Cerebellar nuclear complex (tissue), 1 donor: ENCODE measurements at regions not wholly inside any gene's neighbourhood (a gene's known extent, or its start where the extent isn't known, plus 50 kb on each side); places are given as distances from the start of the nearest gene placed in this dataset.
"Not testable (repeated sequence)": the region's sequence is repeated elsewhere in the genome, so short reads cannot be mapped to it uniquely, and the experiment has no call there.

Experiments
- DNase-seq, 2 experiments: peaks; one replicate each; lab custom pipeline; 2025; lab: John Stamatoyannopoulos, UW

DNA sequence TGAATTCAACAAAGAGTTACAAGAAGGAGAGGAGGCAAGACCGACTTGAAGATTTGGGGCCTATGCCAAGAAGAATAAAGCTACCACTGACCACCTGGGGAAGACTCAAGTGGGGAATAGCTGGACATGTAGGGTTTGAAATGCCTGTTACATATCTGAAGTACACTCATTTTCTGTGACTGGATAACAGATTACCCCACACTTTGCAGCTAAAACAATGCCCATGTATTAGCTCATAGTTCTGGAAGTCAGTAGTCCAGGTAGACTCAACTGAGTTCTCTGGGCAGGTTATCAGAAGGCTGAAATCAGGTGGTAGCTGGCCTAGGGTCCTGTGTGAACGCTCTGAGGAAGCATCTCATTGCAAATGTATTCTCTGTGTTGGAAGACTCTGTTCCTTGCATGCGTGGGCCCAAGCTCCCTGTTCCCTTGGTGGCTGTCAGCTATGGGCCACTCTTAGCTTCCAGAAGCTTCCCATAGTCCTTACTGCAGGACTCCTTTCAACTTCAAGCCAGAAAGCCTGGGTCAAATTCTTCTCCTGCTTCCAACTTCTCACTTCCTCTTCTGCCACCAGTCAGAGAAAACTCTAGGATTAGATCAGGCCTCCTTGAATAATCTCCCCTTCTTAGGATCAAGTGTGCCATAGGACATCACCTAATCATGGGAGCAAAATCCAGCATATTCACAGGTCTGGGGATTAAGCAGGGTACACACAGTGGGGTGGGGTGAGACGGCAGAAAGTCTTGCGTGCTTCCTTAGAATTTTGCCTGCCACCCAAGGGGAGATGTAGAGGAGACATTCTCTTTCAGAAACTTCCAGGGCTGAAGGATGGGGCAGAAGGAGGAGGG, 187.8 kb downstream of the SHQ1 start:
- no peak for DNase-seq

DNA sequence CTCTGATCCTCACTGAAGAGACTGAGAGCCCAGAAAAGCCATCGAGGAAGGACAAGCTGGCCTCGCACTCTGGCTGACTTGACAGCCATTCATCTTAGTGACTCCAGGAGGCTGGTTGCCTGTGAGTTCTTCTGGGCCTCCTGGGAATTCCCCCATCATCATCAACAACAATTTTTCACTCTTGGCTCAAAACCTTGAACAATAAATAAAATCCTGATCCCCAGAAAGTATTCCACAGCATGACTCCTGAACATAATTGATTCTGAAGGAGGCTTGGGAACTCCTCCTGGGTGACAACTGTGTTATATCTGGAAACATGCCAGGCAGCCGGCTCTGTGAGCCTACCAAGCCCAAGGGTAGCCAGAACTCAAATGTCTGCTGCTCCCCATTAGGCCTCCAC, 188.6 kb downstream of the SHQ1 start:
- no peak for DNase-seq

DNA sequence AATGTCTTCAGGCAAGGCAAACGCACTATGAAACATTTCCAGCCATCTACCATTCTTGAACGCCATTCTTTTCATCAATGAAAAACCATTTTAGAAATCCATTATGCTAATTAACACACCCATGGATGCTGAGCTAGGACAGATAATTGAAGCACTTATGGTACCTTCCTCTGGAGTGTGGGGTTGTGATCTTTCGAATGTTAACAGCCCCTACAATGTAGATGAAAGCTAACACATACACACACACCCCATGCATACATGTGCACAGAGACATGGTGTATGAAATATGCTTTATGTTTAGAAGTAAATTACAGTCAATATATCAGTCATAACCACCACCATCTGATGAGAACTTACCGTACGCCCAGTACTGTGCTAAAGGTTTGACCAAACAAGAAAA, 189.1 kb downstream of the SHQ1 start:
- DNase-seq = no peak

DNA sequence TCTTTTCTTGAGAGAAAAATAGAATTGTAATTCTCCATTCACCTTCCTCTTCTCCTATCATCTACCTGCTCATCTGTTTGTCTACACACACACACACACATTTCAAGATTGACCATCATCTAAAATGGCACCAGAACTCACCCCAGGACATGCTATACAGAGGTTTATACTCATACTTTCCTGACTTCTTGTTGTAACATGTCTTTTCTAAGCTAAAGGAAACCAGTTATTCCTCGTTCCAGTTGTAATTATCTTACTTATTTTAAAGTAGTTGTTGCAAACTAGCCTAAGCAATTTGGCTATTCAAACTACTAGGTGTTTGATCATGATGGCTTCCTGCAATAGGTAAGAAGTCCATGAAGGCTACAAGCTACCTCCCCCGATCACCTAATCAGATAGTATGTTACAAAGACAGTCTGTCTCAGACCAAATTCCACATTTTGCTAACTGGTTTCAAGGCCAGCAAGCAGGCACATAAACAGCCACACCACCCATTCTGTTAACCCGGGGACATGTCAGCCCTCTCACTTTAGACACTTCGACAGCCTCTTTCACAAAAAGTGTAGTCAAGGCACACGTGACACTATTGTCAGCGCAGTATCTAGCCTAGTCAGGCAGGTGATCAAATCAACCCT, 189.7 kb downstream of the SHQ1 start:
- DNase-seq = no peak

DNA sequence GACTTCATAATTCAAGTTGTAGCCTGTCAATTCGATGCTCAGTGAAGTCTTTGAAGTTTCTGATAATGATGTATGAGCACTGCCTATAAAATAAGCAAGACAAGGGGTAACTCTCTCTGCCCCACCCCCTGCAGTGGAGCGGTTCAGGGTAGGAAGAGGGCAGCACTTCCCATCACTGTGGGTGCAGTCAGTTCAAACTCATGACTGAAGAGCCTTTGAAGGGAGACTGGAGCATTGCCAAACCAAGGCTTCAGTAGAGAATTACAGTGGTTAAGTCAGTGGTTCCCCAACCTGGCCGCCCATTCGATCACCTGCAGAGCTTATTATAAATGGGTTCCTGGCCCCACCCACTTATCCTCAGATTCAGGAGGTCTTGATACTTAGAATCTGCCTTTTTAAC, 190.6 kb downstream of the SHQ1 start:
- DNase-seq = no peak

DNA sequence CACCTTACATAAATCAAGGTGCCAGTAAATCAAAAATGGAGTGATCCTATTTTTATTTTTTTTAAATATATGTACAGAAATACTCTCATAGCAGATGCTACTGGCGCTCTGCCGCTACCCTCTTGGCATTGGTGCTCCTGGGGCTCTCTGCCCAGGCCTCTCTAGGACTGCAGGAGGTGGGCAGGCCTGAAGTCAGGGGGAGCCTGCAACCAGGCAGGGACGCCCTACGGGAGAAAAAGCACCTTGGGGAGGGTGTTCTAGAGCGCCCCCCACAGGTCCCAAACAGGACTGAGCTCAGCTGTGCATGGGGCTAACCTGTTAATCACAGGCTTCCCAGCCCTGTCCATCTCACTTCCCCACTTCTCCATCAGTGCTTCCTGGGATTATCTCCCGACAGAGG, 192.5 kb downstream of the SHQ1 start:
- DNase-seq = no peak

DNA sequence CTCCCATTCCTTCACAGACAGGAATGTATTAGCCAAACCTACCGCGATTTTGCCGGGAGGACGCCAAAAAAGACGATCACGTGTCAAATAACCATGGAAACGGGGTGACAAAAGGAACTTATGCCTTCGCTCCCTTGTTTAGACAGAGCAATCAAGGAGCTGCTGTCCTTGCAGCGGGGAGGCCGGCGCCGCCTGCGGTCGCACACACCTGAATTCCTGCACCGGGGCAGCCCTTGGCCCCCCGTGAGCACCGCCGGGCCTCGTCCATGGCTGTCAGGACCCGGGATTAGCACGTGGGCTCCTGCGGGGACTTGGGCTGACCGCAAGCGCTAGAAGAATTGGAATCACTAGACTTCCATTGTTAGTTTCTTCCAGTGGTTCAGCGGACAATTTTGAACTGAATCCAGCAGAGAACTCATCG, 193.1 kb downstream of the SHQ1 start:
- peak in 1 of 2 experiments; percentile 3 for DNase-seq

DNA sequence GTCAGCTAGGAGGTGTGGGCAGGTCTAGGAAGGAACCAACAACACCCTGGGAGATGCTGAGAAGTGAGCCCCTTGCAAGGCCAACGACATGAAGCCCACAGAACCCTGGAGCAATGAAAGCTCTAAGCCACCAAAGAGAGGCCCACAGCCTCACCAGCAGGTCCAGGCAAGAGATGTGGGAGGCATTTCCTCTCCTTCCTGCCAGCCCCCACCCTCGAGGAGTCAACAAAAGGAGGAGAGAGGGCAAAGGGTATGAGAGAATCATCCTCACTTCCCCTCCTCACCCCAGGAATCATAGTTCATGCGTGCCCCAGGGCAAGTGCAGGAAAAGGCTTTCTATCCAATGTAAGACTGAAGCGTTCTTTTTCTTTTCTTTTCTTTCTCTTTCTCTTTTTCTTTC, 195.8 kb downstream of the SHQ1 start:
- no peak for DNase-seq

DNA sequence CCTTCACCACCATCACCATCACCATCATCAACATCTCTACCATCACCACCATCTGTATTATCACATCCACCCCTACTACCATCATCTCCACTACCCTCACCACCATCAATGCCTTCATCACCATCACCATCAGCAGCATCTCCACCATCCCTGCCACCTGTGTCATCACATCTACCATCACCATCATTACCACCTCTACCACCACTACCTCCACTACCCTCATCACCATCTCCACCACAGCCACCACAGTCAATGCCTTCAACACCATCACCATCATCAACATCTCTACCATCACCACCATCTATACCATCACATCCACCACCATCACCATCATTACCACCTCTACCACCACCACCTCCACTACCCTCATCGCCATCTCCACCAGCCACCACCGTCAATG, 196.7 kb downstream of the SHQ1 start:
- DNase-seq = no peak

DNA sequence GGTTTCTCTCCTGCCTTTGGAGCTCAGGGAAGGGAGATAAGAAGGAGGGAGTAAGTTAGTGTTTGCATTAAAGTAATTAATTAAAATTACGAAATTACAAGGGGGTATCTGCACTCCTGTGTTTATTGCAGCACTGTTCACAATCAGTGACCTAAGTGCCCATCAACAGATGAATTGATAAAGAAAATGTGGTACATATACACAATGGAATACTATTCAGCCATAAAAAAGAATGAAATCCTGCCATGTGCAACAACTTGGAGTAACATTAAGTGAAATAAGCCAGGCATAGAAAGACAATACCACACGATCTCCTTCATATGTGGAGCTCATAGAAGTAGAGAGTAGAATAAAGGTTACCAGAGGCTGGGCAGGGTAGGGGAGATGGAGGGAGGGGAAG, 202.0 kb downstream of the SHQ1 start:
- DNase-seq = no peak

DNA sequence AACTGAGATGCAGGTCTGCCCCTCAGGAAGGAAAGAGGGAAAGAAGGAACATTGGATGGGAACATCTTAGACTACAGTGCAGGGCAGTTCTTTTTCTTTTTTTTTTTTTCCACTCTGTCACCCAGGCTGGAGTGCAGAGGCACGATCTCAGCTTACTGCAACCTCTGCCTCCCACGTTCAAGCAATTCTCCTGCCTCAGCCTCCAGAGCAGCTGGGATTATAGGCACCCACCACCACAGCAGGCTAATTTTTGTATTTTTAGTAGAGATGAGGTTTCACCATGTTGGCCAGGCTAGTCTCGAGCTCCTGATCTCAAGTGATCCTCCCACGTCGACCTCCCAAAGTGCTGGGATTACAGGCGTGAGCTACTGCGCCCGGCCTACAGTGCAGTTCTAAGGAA, 204.6 kb downstream of the SHQ1 start:
- not testable (repeated sequence) for DNase-seq

DNA sequence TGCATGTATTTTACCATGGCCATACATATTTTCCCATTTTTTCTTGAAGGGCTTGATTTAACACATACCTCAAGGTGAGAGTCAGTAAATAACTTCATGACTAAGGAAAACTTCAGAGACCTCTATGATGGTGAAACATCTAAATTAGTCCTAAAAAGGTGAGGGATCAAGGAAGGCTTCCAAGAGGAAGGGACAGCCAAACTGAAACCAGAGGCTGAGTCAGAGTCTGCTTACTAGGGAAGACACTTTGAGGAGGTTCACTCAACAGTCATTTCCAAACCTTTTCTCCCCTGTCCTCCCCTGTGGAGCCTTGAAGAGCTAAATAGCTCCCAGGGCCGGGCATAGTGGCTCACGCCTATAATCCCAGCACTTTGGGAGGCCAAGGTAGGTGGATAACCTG, 206.6 kb downstream of the SHQ1 start:
- no peak for DNase-seq

DNA sequence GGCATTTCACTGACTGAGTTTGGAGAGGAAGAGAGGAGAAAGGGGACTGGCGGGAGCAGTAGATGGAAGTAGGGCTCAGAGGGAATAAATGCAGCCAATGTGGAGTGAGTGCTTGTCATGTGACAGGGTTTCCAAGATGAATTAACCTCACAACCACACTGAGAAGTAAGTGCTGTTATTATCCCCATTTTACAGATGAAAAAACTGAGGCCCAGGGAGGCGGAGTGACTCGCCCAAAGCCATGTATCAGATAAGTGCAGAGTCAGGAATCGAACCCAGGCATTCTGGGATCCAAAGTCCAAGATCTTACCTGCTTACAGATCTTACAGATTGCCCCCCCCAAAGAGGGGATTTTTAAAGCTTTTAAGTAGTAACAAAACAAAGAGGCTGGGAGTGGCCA, 207.2 kb downstream of the SHQ1 start:
- DNase-seq = no peak

DNA sequence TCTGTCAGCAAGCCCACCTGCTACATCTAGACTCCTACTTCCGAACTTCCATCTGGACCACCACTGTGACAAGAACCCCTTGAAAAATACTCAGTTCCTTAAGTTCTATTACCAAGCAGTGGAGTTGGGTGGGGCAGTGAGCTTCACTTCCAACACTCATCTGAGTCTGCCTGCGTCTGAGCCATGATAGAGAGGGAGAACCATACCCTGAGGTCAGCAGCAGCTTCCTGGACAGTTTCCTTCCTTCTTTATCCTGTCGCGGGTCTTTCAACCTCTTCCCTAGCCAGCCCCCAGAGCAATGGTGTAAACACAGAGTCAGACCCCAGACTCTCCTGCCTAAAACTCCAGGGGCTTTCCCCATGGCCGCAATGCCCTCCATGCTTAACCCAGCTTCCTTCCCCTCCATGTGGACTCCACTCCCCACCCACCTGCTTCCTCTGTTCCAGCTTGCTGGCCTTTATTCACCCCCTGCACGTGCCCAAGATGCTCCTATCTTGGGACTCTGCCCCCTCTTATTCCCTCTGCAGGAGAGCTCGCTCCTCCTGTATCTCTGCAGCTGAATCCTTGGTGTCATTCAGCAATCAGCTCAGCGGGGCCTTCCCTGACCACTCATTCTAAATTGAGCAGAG, 211.2 kb downstream of the SHQ1 start:
- no peak for DNase-seq

DNA sequence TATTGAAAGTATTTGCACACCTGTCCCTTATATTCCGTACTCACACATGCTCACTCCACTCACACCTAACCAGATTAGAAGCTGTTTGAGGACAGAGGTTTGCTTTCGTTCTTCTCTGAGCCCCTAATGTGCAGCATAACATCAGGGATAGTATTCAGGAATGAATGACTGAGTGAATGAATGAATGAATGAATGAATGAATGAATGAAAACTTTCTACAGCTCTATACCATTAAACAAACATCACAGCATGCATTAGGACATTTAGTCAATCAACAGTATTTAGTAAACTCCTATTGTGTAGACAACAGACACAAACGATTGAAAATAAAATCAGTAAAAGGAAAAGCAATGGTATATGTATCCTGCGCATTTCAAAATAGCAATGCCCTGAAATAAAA, 212.7 kb downstream of the SHQ1 start:
- no peak for DNase-seq

DNA sequence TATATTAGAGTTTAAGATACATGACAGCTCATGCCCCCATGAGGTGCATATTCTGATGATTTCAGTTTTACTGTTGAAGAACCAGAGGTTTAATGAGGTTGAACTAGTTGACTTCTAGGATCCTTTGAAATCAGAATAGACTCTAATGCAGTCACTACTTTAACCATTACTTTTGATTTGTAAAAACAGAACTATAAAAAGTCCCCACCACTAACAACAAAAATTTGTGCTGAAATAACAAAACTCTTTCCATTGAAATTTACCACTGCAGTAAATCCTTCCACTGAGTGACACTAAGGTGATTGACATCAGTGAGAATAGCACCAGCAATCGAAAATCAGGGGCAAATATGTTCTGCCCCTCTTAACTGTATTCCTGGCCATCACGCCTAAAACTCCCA, 214.1 kb downstream of the SHQ1 start:
- DNase-seq = no peak

DNA sequence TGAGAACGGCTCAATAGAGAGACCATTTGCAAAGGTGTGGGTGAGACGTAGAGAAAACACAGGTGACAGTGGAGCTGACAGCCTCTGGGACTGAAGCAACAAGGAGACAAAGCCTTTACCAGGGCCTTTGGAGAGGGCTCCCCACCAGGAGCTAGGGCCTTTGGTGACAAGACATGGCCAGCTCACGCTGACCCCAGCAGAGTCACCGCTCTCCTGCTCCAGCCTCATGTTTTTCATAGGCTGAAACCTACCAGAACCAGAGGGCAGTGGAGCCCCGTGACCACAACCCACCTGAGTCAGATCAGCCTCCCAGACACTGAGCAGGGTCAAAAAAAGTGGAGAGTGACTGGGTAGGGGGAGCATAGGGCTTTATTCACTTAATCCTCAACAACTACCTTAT, 214.7 kb downstream of the SHQ1 start:
- no peak for DNase-seq

DNA sequence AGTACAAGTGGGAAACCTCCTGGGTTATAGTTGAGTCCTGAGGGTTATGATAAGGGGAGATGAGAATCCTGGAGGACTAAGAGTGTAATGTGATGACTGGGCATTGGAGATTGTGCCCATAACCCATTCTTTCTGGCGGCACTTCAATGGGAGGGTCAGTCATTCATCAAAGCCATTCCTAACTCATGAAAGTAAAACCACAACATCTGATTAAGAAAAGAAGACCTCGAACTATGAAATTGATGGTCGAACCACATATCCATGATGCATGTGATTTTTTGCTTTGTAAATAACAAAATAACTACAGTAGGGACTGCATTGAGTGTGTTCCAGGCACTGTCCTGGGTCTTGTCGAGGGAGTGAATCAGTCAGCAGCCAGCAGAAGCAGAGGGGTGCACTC, 215.1 kb downstream of the SHQ1 start:
- DNase-seq = no peak

DNA sequence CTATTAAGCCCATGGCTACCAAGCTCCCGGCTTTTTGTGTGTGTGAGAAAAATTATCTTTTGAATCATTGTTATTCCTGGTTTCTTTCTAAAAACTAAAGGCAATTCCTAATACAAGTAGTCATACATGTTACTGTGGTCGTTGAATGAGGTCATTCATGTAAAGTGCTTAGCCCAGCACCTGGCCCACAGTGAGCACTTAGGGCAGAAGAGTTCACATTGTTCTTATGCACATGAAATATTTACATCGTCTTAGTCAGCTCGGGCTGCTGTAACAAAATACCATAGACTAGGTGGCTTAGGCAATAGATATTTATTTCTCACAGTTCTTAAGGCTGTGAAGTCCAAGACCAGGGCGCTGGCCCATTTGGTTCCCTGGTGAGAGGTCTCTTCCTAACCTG, 216.1 kb downstream of the SHQ1 start:
- DNase-seq = no peak

DNA sequence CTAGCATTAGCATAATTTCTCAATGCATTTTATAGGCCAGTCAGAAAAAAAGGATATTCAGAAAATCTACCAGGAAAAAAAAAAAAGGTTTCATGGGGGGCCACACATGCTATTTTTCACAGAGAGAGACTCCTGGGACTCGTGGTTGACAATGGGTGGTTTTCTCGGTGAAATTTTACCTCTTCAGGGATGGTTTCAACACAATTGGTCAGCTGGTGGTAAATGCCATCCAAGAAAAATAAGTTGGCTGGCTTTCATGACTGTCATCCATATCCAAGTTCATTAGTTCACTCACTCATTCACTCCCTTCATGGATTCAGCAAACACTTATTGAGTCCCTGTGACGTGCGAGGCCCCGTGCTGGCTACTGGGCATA, 217.3 kb downstream of the SHQ1 start:
- no peak for DNase-seq

DNA sequence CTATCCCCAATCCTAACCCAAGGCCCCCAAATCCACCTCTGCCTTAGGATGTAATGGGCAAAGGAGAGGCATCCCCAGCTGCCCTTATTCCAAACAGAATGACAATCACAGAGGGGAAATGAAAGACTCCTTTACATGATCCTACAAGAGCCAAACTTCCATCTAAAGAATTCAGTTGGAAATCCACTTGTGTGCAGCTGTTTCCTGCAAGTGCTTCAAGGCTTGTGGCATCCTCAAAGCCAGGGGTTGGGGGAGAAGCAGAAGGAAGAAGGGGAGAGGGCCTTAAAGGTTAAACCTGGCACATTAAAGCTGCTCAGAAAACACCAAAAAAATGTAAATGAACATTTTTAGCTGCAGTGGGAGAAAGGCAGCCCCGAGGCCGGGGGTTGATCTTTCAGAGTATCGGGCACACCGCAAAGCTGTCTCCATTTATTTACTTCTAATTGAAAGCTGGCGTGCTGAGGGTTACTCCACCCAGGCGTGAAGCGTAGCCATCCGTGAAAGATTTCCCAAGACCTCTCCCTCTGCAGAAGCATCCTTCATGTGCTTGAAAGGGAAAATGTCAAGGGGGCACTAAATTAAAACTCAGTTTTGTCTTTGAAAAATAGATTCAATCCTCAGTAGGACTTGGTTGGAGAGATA, 217.8 kb downstream of the SHQ1 start:
- DNase-seq = no peak

DNA sequence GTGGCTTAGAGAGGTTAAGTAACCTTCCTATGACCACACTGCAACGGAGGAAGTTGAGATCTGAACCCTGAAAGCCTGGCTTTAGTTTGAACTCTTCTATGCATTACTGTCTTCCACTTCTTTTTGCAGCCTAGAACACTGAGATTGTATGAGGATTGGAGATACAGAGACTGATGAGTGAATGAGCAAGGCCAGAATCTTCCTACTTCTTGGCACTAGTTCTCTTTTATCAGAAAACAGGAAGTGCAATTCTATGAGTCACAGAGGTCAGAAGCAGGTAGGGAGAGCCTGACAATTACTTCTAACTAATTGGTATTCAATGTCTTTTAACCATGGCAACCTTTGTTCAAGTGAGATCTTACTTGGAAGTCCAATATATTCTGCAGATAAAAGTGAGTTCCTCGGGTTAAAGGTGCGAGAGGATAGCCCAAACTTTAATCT, 219.0 kb downstream of the SHQ1 start:
- no peak for DNase-seq

DNA sequence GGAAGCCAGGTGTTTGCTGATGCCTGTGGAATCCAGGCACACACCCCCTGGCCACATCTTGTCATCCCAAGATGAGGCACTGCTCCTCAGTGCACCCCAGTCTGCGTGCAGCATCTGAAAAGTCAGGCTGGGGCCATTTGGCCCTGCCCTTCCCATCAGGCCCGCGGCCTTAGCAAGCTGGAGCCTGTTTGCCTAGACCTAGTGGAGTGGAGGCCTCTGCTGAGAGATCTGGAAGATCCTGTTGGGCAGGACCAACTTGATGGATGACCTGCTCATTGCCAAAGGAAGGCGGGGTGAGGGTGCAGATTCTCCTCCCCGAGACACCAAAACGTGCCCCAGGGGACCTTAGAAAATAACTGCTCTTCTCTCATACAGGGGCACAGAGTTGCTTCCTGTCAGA, 220.2 kb downstream of the SHQ1 start:
- no peak for DNase-seq
